HG03575 (cell line): ENCODE measurements at regions not wholly inside any gene's neighbourhood (a gene's known extent, or its start where the extent isn't known, plus 50 kb on each side); places are given as distances from the start of the nearest gene placed in this dataset.

Experiments used
- ATAC-seq: cut with Tn5 transposase; IDR thresholded peaks from one replicate; pipeline ENCODE4 v1.9.1; 2021; ENCODE audit not compliant: unreplicated experiment, insufficient number of reproducible peaks, low FRiP score; ENCODE audit errors: extremely low read depth

DNA sequence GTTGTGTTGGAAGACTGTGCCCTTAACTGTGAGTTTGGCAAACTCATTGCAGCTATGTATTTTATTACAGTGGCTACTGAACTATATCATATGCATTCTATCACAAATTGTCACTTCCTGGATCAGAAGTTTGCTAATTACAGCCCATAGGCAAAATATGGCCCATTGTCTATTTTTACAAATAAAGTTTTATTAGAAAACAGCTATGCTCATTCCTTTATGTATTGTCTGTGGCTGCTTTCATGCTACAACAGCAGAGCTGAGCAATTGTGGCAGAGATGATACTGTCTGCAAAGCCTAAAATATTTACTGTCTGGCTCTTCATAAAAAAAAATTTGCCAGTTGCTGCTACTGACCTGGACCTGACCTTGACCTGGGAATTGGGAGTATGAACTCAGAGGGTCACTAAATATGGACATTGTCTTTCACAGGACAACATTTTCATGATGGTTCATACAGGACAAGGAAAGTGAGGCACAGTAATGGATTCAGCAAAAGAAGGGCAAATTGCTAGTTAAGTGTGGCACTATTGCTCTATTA is 316.9 kb downstream of the ZNF621 start:
- ATAC-seq: no peak

- ATAC-seq: no peak
Measured at GRCh38 chr3:40842714-40843113, 318.0 kb downstream of the ZNF621 start.

GRCh38 chr3:40843208-40843624 is 318.5 kb downstream of the ZNF621 start:
- ATAC-seq: no peak

GRCh38 chr3:40843851-40844548 is 319.2 kb downstream of the ZNF621 start:
- ATAC-seq: no peak

- no peak for ATAC-seq
Measured at GRCh38 chr3:40844896-40845295, 320.1 kb downstream of the ZNF621 start.

- ATAC-seq: no peak
Measured at GRCh38 chr3:40845447-40845846, 320.7 kb downstream of the ZNF621 start.

GRCh38 chr3:40845916-40846315 is 321.2 kb downstream of the ZNF621 start:
- no peak for ATAC-seq

- no peak for ATAC-seq
Measured at GRCh38 chr3:40846451-40846850, 321.7 kb downstream of the ZNF621 start.

DNA sequence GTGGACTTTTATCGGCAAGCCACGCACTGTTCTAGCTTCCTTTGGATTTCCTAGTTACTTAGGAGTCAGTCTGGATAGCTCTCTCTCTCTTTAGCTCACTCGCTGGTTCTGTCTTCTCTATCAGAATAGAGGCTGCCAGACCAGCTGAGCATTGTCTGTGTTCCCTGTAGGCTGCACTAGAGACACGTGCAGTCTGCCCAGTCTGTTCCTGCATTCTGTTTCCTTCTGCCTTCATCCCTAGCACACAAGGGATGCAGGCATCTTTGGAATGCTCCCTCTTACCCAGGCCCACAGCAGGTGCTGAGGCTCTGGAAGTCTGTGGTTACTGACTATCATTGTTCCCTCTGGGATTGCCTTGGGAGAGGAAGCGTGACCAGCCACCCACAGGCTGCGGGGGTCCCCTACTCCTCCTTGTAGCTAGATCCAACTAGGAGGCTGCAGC is 322.8 kb downstream of the ZNF621 start:
- no peak for ATAC-seq

- ATAC-seq: no peak
Measured at GRCh38 chr3:40848421-40848820, 323.7 kb downstream of the ZNF621 start.

DNA sequence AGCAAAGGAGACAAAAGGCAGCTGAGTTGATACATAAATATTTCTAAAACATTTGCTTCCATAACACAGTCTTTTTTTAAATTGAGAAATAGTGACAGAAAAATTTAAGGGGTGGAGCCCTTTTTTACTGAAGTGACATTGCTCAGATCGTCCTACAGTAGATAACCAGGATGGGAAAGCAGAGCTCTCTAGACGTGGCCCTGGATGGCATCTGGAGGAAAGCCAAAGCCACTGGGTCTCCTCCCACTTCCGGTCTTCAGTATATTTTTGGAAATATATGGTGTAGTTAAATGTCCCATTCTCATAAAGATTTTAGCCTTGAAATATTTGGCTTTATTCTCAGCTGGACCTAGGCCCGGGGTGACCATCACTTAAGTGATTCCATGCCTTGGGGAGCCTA is 326.1 kb downstream of the ZNF621 start:
- no peak for ATAC-seq

GRCh38 chr3:40851836-40852235 is 327.1 kb downstream of the ZNF621 start:
- no peak for ATAC-seq

GRCh38 chr3:40852712-40853111 is 328.0 kb downstream of the ZNF621 start:
- ATAC-seq: no peak

DNA sequence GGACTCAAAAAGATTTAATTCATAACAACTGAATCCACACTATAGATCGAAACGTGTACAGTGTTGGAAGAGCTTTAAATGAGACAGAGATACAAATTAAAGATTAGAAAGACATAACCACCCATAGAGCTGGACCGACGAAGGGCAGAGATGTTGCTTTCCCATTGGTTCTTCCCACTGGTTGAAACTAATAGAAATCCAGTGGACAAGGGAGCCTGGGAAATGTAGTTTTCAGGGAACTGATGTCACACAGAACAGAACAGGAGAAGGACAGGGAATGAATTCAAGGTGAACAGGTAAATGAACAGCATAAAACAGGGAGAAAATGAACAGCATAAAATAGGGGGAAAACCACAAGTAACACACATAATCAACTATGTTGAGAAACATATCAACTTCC is 328.7 kb downstream of the ZNF621 start:
- ATAC-seq: no peak

DNA sequence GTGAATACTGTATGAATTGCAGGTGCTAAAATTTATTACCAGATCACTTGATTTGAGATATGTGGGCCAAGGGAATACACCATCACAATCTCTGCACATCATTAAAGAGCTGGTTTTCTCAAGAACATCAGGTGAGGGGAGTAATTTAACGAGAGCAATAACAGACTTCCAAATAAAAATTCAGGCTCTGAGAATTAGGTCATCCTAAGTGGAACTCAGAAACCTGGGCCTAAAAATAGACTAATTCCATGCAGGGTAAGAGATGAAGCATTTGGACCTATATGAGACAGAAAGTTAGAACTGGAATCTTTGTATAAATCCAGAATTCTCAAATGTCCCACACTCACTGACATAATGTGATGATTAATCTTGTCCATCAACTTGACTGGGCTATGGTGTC is 331.1 kb downstream of the ZNF621 start:
- no peak for ATAC-seq

- ATAC-seq: no peak
Measured at GRCh38 chr3:40858364-40859115, 333.8 kb downstream of the ZNF621 start.

DNA sequence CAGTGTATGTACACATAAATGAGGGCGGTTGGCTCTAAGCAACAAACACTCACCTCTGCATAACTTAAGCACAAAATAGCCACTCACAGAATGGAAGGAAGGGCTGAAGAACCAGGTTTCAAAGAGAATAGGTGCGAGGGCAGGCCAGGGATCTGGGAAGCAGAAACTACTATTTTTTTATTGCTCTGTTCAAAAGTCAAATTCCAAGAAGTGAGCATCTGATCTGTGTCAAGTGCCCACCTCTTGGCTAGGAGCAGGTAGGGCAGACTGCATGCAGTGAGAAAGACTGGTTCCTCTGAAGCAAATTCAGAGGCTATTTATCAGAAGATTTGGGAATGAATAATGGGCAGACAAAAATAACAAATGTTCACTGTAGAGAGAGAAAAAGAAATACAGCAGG is 336.4 kb upstream of the CTNNB1 start:
- ATAC-seq: no peak

- ATAC-seq: no peak
Measured at GRCh38 chr3:40864146-40864782, 335.0 kb upstream of the CTNNB1 start.

GRCh38 chr3:40864915-40865314 is 334.4 kb upstream of the CTNNB1 start:
- no peak for ATAC-seq

DNA sequence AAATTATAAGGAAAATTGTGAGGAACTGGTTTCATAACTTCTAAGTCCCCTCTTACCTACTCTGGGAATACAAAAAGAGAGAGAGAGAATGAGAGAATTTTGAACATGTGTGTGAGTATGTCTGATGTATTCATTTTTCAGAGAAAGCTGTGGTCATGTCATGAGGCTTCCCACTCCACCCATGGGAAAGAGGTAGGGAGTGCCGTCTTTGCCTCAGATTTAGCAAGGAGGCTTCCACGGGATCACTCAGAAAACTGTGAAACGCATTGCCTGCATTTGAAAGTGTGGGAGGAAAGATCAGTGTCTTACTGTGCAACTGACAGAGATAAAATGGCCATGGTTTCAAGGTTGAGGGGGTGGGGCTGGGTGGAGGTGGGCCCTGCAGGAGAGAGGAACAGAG is 331.5 kb upstream of the CTNNB1 start:
- ATAC-seq: no peak
